ENCODE measurements at regions not wholly inside any gene's neighbourhood (a gene's known extent, or its start where the extent isn't known, plus 50 kb on each side); places are given as distances from the start of the nearest gene placed in this dataset.

GRCh38 chr15:37518436-37518835 is 416.0 kb upstream of the TMCO5A start:
- Histone ChIP-seq H3K36me3 (ENCODE audit: insufficient read depth) (no peaks in the 10 kb centered on the region), H3F3A (replicated peaks; ENCODE audit: low read depth) (no peaks in the 10 kb centered on the region), H3K79me2 (replicated peaks; ENCODE audit: insufficient read depth) (no peaks in the 10 kb centered on the region), H3K9me2 (ENCODE audit: insufficient read depth) (no peaks in the 10 kb centered on the region; the same call in 1 of the 2 replicates), H3K4me1 (ENCODE audit: insufficient read depth) (no peaks in the 10 kb centered on the region), H3K27me3 (ENCODE audit: insufficient read depth) (no peaks in the 10 kb centered on the region), H3K4me2 (no peak overlapping the region), H4K20me1 (replicated peaks; ENCODE audit: insufficient read depth) (no peaks in the 10 kb centered on the region), H3K4me3 (no peak overlapping the region), H3K27ac (ENCODE audit: low read depth) (no peak overlapping the region), H2AFZ (0 out of 2 replicates have a peak overlapping the region, but pooled peaks have one; percentile 30)
- no peaks in the 10 kb centered on the region for H3K9me3 Mint-ChIP-seq
- H3K4me1 Mint-ChIP-seq = peaks cover 8% of the 10 kb centered on the region; the same call in 1 of the 3 replicates
- no peak for TF ChIP-seq ZNF331 (CRISPR knock-in tag; IDR thresholded peaks at IDR 0.05; ENCODE audit: low read depth)
- no peak for TF ChIP-seq ZNF114 (CRISPR knock-in tag; IDR thresholded peaks at IDR 0.05)
- no peak for TF ChIP-seq EZH2 (IDR thresholded peaks at IDR 0.05; ENCODE audit: low read depth, unreplicated experiment)
- TF ChIP-seq NANOG (IDR thresholded peaks at IDR 0.05; ENCODE audit: borderline replicate concordance) = no peak
- TF ChIP-seq ZNF462 (CRISPR knock-in tag; IDR thresholded peaks at IDR 0.05) = no peak
- no peak for TF ChIP-seq STAT1 (IDR thresholded peaks at IDR 0.05; ENCODE audit: unreplicated experiment)
- H3K27ac Mint-ChIP-seq = no peak overlapping the region
- peaks cover 2% of the 10 kb centered on the region for H3K27me3 Mint-ChIP-seq (ENCODE audit: insufficient read depth, low read depth, poor library complexity)
- DNase-seq (ENCODE audit: low spot score) (no peak), ATAC-seq (no peak)
- H3K36me3 Mint-ChIP-seq (ENCODE audit: low read depth) = no peaks in the 10 kb centered on the region
- H3K4me3 Mint-ChIP-seq = no peak overlapping the region

- H4K20me1 ChIP-seq (replicated peaks; ENCODE audit: insufficient read depth) = no peaks in the 10 kb centered on the region
- no peak for ATAC-seq
- no peaks in the 10 kb centered on the region for H3K9me3 Mint-ChIP-seq
- H3K27ac Mint-ChIP-seq = peak overlapping the region; percentile 2; the same call in 1 of the 2 replicates
- H3F3A ChIP-seq (replicated peaks; ENCODE audit: low read depth) = no peaks in the 10 kb centered on the region
- no peaks in the 10 kb centered on the region for H3K36me3 Mint-ChIP-seq (ENCODE audit: low read depth)
- H3K27me3 ChIP-seq (ENCODE audit: insufficient read depth) = no peaks in the 10 kb centered on the region
- H3K4me1 Mint-ChIP-seq = peaks cover 8% of the 10 kb centered on the region; the same call in 1 of the 3 replicates
- H3K9me2 ChIP-seq (ENCODE audit: insufficient read depth) = no peaks in the 10 kb centered on the region; the same call in 1 of the 2 replicates
- H3K36me3 ChIP-seq (ENCODE audit: insufficient read depth) = no peaks in the 10 kb centered on the region
- no peak overlapping the region for H2AFZ ChIP-seq
- no peak overlapping the region for H3K27ac ChIP-seq (ENCODE audit: low read depth)
- peak; percentile 4 for DNase-seq (ENCODE audit: low spot score)
- H3K4me3 Mint-ChIP-seq = no peak overlapping the region
- no peaks in the 10 kb centered on the region for H3K4me1 ChIP-seq (ENCODE audit: insufficient read depth)
- H3K27me3 Mint-ChIP-seq (ENCODE audit: insufficient read depth, low read depth, poor library complexity) = peaks cover 2% of the 10 kb centered on the region
- H3K79me2 ChIP-seq (replicated peaks; ENCODE audit: insufficient read depth) = no peaks in the 10 kb centered on the region
- no peak overlapping the region for H3K4me3 ChIP-seq
- no peak overlapping the region for H3K4me2 ChIP-seq
- no peak for TF ChIP-seq ZNF462 (CRISPR knock-in tag; IDR thresholded peaks at IDR 0.05)
- TF ChIP-seq ZNF331 (CRISPR knock-in tag; IDR thresholded peaks at IDR 0.05; ENCODE audit: low read depth) = no peak
- no peak for TF ChIP-seq EZH2phosphoT487 (IDR thresholded peaks at IDR 0.05; ENCODE audit: unreplicated experiment)
Observed at GRCh38 chr15:37520026-37520425, 414.4 kb upstream of the TMCO5A start.

All from GM23338 (cell line).